ENCODE measurements at regions not wholly inside any gene's neighbourhood (a gene's known extent, or its start where the extent isn't known, plus 50 kb on each side); places are given as distances from the start of the nearest gene placed in this dataset.

GRCh38 chr5:14928661-14929060 lies 57.1 kb upstream of the ANKH start:
- TF ChIP-seq EZH2 (optimal IDR thresholded peaks at IDR 0.05; ENCODE audit: low read depth, low read length): no peak
- no peak for TF ChIP-seq CTCF (IDR thresholded peaks at IDR 0.05; ENCODE audit: low read length)

Data from MM.1S (cell line).